H1 (cell line): ENCODE measurements at regions not wholly inside any gene's neighbourhood (a gene's known extent, or its start where the extent isn't known, plus 50 kb on each side); places are given as distances from the start of the nearest gene placed in this dataset.

Source experiments
- CTCF ChIA-PET: fragments of 300-600 bp; sonication (Branson Sonifier 250); formaldehyde crosslinking; loops from one replicate; lab custom pipeline; 2021; ENCODE audit not compliant: partially characterized antibody; lab: Charles Lee
- POLR2A ChIA-PET: fragments of 300-600 bp; sonication (Branson Sonifier 250); formaldehyde crosslinking; loops from one replicate; lab custom pipeline; 2021; ENCODE audit warnings: inconsistent platforms; ENCODE audit not compliant: partially characterized antibody; lab: Charles Lee
- DNase-seq, 2 experiments: peaks; one replicate each; pipeline versions ENCODE4 v3.0.0 to v3.0.0-alpha.2; 2010 to 2022; ENCODE audit warnings: low spot score in 2 of 2, low read depth in 1 of 2, mixed read lengths in 1 of 2
- FAIRE-seq: peaks from 2 replicates; lab custom pipeline; 2011; peaks lifted over from hg19 to GRCh38; lab: Jason Lieb, UNC
- H2AFZ ChIP-seq: 2 replicates; pipeline ENCODE4 v1.8.1; 2012; ENCODE audit warnings: low read length, inconsistent platforms
- H2AK5ac ChIP-seq: 2 replicates; pipeline ENCODE4 v1.6.1; 2013; ENCODE audit warnings: low read depth, low read length
- H2BK120ac ChIP-seq: replicated peaks from 2 replicates; pipeline ENCODE3; 2013; ENCODE audit warnings: low read depth, low read length, inconsistent platforms
- H2BK12ac ChIP-seq: 2 replicates; pipeline ENCODE4 v1.6.1; 2013; ENCODE audit warnings: low read depth, low read length
- H2BK15ac ChIP-seq: 2 replicates; pipeline ENCODE4 v1.6.1; 2013; ENCODE audit warnings: low read length
- H2BK20ac ChIP-seq: 2 replicates; pipeline ENCODE4 v1.6.1; 2013; ENCODE audit warnings: low read length
- H2BK5ac ChIP-seq: 2 replicates; pipeline ENCODE4 v1.6.1; 2013; ENCODE audit warnings: low read depth, low read length
- H3K14ac ChIP-seq: 2 replicates; pipeline ENCODE4 v1.6.1; 2013; ENCODE audit warnings: inconsistent platforms; ENCODE audit not compliant: insufficient read length
- H3K18ac ChIP-seq: 2 replicates; pipeline ENCODE4 v1.6.1; 2013; ENCODE audit warnings: low read length; ENCODE audit errors: extremely low read depth
- H3K23ac ChIP-seq: 2 replicates; pipeline ENCODE4 v1.6.1; 2013; ENCODE audit warnings: inconsistent platforms; ENCODE audit not compliant: insufficient read length
- H3K23me2 ChIP-seq: 2 replicates; pipeline ENCODE4 v1.6.1; 2013; ENCODE audit warnings: low read depth, low read length
- H3K27ac ChIP-seq: 2 replicates; pipeline ENCODE4 v1.6.1; 2011; ENCODE audit warnings: low read depth, low read length, inconsistent platforms
- H3K27me3 ChIP-seq, 4 experiments: replicated peaks in 1 of 4; 1 replicate in 1 of 4; 2 replicates in 3 of 4; pipeline versions ENCODE4 v1.6.1 to v1.8.1; 2011 to 2013; ENCODE audit warnings: low read length in 3 of 4, mild to moderate bottlenecking in 3 of 4, inconsistent platforms in 2 of 4, mixed read lengths in 2 of 4, moderate library complexity in 1 of 4; ENCODE audit not compliant: control insufficient read depth in 3 of 4, insufficient read depth in 3 of 4; ENCODE audit errors: extremely low read depth in 1 of 4
- H3K36me3 ChIP-seq, 4 experiments: 2 replicates each; pipeline versions ENCODE4 v1.6.1 to v1.8.1; 2011 to 2013; ENCODE audit warnings: mild to moderate bottlenecking in 4 of 4, low read length in 3 of 4, moderate library complexity in 2 of 4, control low read depth in 1 of 4, inconsistent platforms in 1 of 4; ENCODE audit not compliant: insufficient read depth in 4 of 4, control insufficient read depth in 2 of 4
- H3K4ac ChIP-seq: replicated peaks from 2 replicates; pipeline ENCODE3; 2013; ENCODE audit warnings: low read length, low read depth, mixed read lengths, inconsistent platforms; ENCODE audit not compliant: insufficient read length
- H3K4me1 ChIP-seq, 4 experiments: replicated peaks in 1 of 4; 1 replicate in 1 of 4; 2 replicates in 3 of 4; pipeline versions ENCODE4 v1.6.1 to v1.8.1; 2011 to 2013; ENCODE audit warnings: low read length in 3 of 4, inconsistent platforms in 2 of 4, mixed read lengths in 1 of 4; ENCODE audit not compliant: insufficient read depth in 4 of 4, control insufficient read depth in 3 of 4
- H3K4me2 ChIP-seq, 2 experiments: 2 replicates each; pipeline versions ENCODE4 v1.6.1 to v1.8.1; 2011 to 2013; ENCODE audit warnings: low read depth in 2 of 2, low read length in 2 of 2, control low read depth in 1 of 2, inconsistent platforms in 1 of 2, mild to moderate bottlenecking in 1 of 2; ENCODE audit not compliant: insufficient read depth in 1 of 2
- H3K4me3 ChIP-seq, 4 experiments: fragments of 200-600, 300-600 bp in 1 of 4; sonication (generic), shearing (Covaris generic), sonication (Bioruptor Twin) in 1 of 4; 2 replicates each; pipeline versions ENCODE4 v1.5.1 to v1.8.1; 2011 to 2016; ENCODE audit warnings: low read length in 4 of 4, low read depth in 3 of 4, control low read depth in 2 of 4, inconsistent platforms in 2 of 4, mild to moderate bottlenecking in 2 of 4, mixed read lengths in 1 of 4, moderate library complexity in 1 of 4; ENCODE audit not compliant: insufficient read depth in 2 of 4; ENCODE audit errors: extremely low read depth in 1 of 4
- H3K56ac ChIP-seq: replicated peaks from 2 replicates; pipeline ENCODE3; 2013; ENCODE audit warnings: low read depth, mild to moderate bottlenecking, mixed read lengths, low read length, inconsistent platforms; ENCODE audit not compliant: insufficient read length
- H3K79me1 ChIP-seq: 2 replicates; pipeline ENCODE4 v1.6.1; 2013; ENCODE audit warnings: low read depth, low read length, control low read depth
- H3K79me2 ChIP-seq, 2 experiments: 2 replicates each; pipeline versions ENCODE4 v1.6.1 to v1.8.1; 2012 to 2013; ENCODE audit warnings: low read length in 2 of 2, mild to moderate bottlenecking in 2 of 2, inconsistent platforms in 1 of 2; ENCODE audit not compliant: insufficient read depth in 2 of 2, control insufficient read depth in 1 of 2
- H3K9ac ChIP-seq, 4 experiments: replicated peaks in 1 of 4; 1 replicate in 1 of 4; 2 replicates in 3 of 4; pipeline versions ENCODE4 v1.6.1 to v1.8.1; 2011 to 2013; ENCODE audit warnings: low read depth in 3 of 4, low read length in 3 of 4, control low read depth in 2 of 4, mild to moderate bottlenecking in 2 of 4, moderate library complexity in 2 of 4, inconsistent platforms in 1 of 4; ENCODE audit errors: extremely low read depth in 1 of 4
- H3K9me3 ChIP-seq, 2 experiments: 2 replicates each; pipeline versions ENCODE4 v1.6.1 to v1.8.1; 2012 to 2013; ENCODE audit warnings: mild to moderate bottlenecking in 2 of 2, moderate library complexity in 2 of 2, control low read depth in 1 of 2, inconsistent platforms in 1 of 2, low read depth in 1 of 2, low read length in 1 of 2, mixed read lengths in 1 of 2; ENCODE audit not compliant: insufficient read depth in 2 of 2
- H4K20me1 ChIP-seq, 2 experiments: replicated peaks in 1 of 2; 2 replicates each; pipeline versions ENCODE3 to v1.8.1; 2011 to 2013; ENCODE audit warnings: inconsistent platforms in 2 of 2, low read length in 2 of 2, mild to moderate bottlenecking in 1 of 2; ENCODE audit not compliant: insufficient read depth in 2 of 2, control insufficient read depth in 1 of 2
- H4K5ac ChIP-seq: 2 replicates; pipeline ENCODE4 v1.6.1; 2013; ENCODE audit warnings: low read length, low read depth, mixed read lengths, inconsistent platforms; ENCODE audit not compliant: insufficient read length
- H4K8ac ChIP-seq: 2 replicates; pipeline ENCODE4 v1.8.0; 2013; ENCODE audit warnings: mild to moderate bottlenecking, moderate library complexity, low read length, inconsistent platforms; ENCODE audit not compliant: insufficient read depth; ENCODE audit errors: extremely low read depth
- H4K91ac ChIP-seq: replicated peaks from 2 replicates; pipeline ENCODE3; 2013; ENCODE audit warnings: low read length, mixed read lengths, inconsistent platforms; ENCODE audit not compliant: insufficient read length
- KDM4A ChIP-seq: IDR thresholded peaks from one replicate; pipeline ENCODE4 v1.7.1; 2012; ENCODE audit warnings: low read depth, mild to moderate bottlenecking, moderate library complexity, low read length, inconsistent platforms; ENCODE audit not compliant: severe bottlenecking
- USF2 ChIP-seq: IDR thresholded peaks from 2 replicates; pipeline ENCODE4 v1.6.1; 2011; ENCODE audit warnings: low read length, improper control_type of control experiment
- WGBS, 2 experiments: shearing (Covaris generic) in 1 of 2; methylation state at CpG; one replicate each; pipeline versions ENCODE4 v1.1.6 to v1.1.7; 2013 to 2015; ENCODE audit warnings: low lambda C conversion rate in 2 of 2, mixed read lengths in 2 of 2, inconsistent platforms in 1 of 2, low coverage in 1 of 2, missing lambda C conversion rate in 1 of 2; ENCODE audit not compliant: insufficient replicate concordance in 2 of 2, insufficient coverage in 1 of 2, insufficient read length in 1 of 2; ENCODE audit errors: extremely low coverage in 1 of 2, missing lambda C conversion rate in 1 of 2; 5-methylcytosine and 5-hydroxymethylcytosine counted together

- no peak overlapping the region for H3K23ac ChIP-seq
- H2BK12ac ChIP-seq, result no peak overlapping the region
- FAIRE-seq (no peak), DNase-seq (no peak)
- no peak overlapping the region for H2BK5ac ChIP-seq
- H2AFZ ChIP-seq, result no peak overlapping the region
- no peak overlapping the region for H2BK20ac ChIP-seq
- H3K23me2 ChIP-seq, result no peaks in the 10 kb centered on the region; the same call in 1 of the 2 replicates
- H3K18ac ChIP-seq, result no peak overlapping the region
- no peaks in the 10 kb centered on the region for H3K4me1 ChIP-seq
- no peak overlapping the region for H4K5ac ChIP-seq
- no peaks in the 10 kb centered on the region for H3K27me3 ChIP-seq
- no peak overlapping the region for H4K91ac ChIP-seq
- ChIA-PET CTCF (interaction anchor here (0.9 to 2.0 kb wide), 7 partner anchors 81 to 427 kb away, joined by 3 to 7 read pairs (median 3); no protein-coding TSS in a partner anchor), POLR2A (no interaction called here)
- no peak overlapping the region for H2AK5ac ChIP-seq
- no peak overlapping the region for H3K14ac ChIP-seq
- WGBS, 2 experiments, result 92% methylated on average over 3 of the region's 3 CpGs; no CpG with 5 or more reads in 1 of the 2 experiments
- H2BK15ac ChIP-seq, result no peak overlapping the region
- no peak overlapping the region for H3K27ac ChIP-seq
- no peak overlapping the region; a peak in 1 of 7 replicates for H3K9ac ChIP-seq
- H3K36me3 ChIP-seq, result no peaks in the 10 kb centered on the region
- no peak overlapping the region for H3K4ac ChIP-seq
- H3K79me2 ChIP-seq, result no peaks in the 10 kb centered on the region
- H3K9me3 ChIP-seq, result no peaks in the 10 kb centered on the region
- no peaks in the 10 kb centered on the region for H4K20me1 ChIP-seq
- H4K8ac ChIP-seq, result no peak overlapping the region
- H3K56ac ChIP-seq, result no peak overlapping the region
- H3K4me2 ChIP-seq, result no peak overlapping the region
- no peaks in the 10 kb centered on the region for H3K79me1 ChIP-seq
- no peak overlapping the region for H2BK120ac ChIP-seq
- no peak overlapping the region for H3K4me3 ChIP-seq
- TF ChIP-seq KDM4A (no peak), USF2 (no peak)
Measured at GRCh38 chr7:137165241-137165640, 178.3 kb downstream of the PTN start.
